GM12874 (cell line): ENCODE measurements at regions not wholly inside any gene's neighbourhood (a gene's known extent, or its start where the extent isn't known, plus 50 kb on each side); places are given as distances from the start of the nearest gene placed in this dataset.

Experiments
- TF ChIP-seq, protein P1 (sequence below): IDR thresholded peaks from 2 replicates; pipeline ENCODE4 v1.5.1; 2011; ENCODE audit warnings: low read depth, mild to moderate bottlenecking, control low read depth, low read length, moderate library complexity; ENCODE audit not compliant: insufficient read depth

DNA sequence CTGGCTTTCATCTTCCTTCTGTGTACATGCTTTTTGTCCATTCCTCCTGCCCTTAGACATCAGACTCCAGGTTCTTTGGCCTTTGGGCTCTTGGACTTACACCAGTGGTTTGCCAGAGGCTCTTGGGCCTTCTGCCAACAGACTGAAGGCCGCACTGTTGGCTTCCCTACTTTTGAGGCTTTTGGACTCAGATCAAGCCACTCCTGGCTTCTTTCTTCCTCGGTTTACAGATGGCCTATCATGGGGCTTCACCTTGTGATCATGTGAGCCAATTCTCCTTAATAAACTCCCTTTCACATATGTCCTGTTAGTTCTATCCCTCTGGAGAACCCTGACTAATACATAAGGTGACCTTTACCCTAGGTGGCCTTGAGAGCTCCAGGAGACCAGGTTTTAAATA is 189.1 kb upstream of the CCNG1 start:
- TF ChIP-seq, protein P1, sequence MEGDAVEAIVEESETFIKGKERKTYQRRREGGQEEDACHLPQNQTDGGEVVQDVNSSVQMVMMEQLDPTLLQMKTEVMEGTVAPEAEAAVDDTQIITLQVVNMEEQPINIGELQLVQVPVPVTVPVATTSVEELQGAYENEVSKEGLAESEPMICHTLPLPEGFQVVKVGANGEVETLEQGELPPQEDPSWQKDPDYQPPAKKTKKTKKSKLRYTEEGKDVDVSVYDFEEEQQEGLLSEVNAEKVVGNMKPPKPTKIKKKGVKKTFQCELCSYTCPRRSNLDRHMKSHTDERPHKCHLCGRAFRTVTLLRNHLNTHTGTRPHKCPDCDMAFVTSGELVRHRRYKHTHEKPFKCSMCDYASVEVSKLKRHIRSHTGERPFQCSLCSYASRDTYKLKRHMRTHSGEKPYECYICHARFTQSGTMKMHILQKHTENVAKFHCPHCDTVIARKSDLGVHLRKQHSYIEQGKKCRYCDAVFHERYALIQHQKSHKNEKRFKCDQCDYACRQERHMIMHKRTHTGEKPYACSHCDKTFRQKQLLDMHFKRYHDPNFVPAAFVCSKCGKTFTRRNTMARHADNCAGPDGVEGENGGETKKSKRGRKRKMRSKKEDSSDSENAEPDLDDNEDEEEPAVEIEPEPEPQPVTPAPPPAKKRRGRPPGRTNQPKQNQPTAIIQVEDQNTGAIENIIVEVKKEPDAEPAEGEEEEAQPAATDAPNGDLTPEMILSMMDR, result no peak

DNA sequence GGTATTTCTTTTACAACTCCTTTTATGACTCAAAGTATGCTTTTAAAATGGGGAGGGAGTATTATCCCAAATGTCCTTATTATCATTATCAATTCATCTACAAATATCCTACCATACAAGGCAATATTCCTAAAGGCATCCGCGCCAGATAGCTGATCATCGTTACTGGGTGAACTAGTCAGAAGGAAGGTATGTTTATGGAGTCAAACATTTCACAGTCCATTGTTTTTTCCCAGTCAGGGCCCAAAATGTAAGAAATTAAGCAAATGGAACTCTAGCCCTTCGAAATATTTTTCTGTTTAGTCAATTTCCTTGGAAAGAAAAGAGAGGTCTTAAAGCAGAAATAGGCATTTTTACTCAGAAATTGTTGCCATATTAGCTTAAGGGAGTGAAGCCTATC is 188.5 kb upstream of the CCNG1 start:
- TF ChIP-seq, protein P1, result no peak

DNA sequence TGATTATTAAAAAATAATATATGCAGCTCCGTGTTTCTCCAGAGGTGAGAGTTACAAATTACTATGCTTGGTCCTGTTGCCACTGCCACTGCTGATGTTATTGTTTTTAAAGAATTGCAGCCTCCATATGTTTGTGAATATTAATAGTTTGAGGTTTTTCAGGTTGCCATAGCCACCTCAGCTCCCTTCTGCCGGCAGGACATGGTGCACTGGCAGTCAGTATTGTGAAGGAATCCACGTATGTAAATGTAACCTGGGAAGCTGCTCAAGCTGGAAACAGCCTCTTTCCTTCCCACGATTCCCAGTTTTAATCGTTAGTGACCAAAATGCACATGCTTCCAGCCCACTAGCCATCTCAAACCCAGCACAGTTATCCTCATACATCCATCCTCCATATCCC is 184.4 kb upstream of the CCNG1 start:
- TF ChIP-seq, protein P1, result no peak

DNA sequence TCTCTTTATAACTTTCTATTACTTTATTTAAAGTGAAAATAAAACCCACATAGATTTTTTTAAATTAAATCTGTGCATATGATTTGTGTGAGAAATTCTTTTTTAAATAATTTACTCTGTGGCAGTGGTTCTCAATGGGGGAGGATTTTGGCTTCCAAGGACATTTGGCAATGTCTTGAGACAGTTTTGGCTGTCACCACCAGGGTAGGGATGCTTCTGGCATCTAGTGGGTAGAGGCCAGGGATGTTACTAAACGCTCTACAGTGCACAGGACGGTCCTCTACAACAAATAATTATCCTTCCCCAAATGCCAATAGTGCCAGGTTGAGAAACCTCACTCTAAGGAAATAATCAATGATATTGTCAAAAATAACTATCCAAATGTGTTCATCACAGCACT is 177.9 kb upstream of the CCNG1 start:
- TF ChIP-seq, protein P1, result no peak

DNA sequence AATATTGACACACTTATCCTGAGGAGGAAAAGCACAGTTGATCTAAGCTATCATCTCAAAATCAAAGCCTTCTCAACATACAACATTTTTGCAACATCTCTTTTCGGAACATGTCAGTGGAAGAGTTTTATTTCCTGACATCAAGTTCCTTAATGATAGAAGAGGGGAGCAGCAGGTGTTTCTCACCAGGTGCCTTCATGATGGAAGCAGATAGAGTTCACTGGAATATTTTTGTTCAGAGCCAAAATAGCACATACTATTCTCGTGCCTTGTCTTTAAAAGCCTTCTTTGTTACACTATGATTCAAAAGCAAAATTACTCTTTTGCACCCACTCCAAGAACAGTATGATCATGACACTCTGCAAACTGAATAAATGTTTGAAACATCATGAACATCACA is 176.9 kb upstream of the CCNG1 start:
- TF ChIP-seq, protein P1, result no peak

DNA sequence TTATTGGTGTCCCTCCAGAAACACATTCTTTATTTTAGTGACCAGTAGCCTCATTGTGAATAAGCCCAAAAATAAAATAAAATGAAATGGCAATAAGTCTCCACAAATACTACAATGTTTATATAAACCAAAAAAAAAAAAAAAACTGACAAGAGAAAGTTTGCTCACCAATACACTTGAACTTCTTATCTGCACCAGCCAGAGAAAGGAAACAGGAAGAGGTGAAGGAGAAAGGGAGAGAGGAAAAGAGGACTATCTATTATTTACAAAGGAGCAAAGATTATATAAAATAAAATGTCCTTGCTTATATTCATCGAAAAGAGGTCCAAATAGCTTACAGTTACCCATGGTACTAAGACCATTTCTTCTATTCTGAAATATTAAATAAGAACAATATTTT is 176.4 kb upstream of the CCNG1 start:
- TF ChIP-seq, protein P1, result no peak

DNA sequence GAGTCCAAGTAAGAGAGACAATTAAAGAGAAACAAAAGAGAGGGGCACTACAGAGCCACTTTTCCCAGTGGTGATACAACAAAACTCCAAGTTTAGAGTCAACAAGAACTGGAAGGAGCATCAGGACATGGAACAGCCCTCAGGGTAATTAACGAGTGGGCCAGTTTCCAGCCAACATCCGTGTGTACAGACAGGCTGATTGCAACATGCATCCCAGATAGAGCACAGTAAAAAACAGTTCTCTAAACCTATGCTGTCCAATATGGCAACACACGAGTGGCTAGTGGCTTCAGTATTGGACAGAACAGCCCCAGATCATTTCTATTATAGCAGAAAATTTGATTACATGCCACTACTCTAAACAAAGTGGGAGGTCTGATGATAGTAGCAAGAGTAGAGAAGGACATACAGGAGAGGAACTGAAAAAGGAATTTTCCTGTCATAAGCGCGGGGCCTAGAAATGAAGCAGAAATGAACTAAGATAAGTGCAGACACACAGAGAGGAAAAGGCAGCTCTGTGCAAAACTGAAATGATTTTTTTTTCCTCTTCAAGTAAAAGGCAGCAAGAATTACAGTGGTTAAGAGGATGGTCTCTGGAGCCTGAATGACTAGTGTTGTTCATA is 175.6 kb upstream of the CCNG1 start:
- TF ChIP-seq, protein P1, result no peak
